HG03354 (cell line): ENCODE measurements at regions not wholly inside any gene's neighbourhood (a gene's known extent, or its start where the extent isn't known, plus 50 kb on each side); places are given as distances from the start of the nearest gene placed in this dataset.
"Not testable (repeated sequence)": the region's sequence is repeated elsewhere in the genome, so short reads cannot be mapped to it uniquely, and the experiment has no call there.

Experiments used
- ATAC-seq: cut with Tn5 transposase; IDR thresholded peaks from one replicate; pipeline ENCODE4 v1.9.1; 2021; ENCODE audit warnings: mild to moderate bottlenecking; ENCODE audit not compliant: unreplicated experiment, poor library complexity, severe bottlenecking

DNA sequence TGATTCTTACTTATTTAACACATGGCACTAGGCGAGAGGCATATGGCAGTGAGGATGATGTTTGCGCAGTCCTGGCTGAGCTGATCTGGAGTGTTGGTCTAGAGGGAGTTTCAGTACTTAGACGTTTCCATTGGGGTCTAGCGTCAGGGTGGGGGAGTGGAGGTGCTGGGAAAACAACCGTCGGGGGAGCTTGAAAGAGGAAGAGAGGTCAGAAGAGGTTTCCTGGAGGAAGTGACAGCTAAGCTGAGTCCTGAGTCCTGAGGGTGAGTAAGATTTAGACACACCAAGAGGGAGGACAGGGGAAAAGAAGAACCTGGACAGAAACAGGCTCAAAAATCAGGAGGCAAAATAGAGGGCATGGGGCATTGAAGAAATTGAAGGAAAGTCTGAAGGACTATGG, 81.4 kb downstream of the ALOX5AP start:
- ATAC-seq: no peak

DNA sequence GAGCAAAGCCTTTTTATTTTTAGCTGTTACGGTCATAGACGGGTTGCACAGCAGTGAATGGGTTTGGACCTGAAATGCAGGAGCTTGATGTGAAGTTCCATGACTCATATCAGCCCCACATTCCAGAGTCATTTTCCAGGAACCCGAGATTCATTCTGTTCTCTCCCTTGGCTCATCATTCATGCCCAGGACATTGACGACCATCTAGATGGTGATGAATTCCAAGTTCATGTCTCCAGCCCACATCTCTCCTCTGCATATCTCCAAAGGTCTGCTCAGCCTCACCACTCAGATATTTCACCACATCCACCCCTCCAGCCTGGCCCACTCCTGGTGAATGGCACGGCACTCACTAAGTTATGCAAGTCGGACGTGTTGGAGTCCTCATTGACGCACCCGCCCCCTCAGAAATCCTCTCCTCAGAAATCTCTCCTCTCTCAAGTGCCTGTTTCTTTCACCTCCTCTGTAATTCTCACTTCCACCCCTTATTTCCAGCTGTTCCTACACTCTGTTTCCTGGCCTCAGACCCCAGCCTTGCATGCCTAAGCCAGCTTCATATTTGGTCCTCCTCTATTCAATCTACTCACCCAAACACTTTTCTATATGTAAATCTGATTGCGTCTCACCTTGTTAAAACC, 83.1 kb downstream of the ALOX5AP start:
- no peak for ATAC-seq

DNA sequence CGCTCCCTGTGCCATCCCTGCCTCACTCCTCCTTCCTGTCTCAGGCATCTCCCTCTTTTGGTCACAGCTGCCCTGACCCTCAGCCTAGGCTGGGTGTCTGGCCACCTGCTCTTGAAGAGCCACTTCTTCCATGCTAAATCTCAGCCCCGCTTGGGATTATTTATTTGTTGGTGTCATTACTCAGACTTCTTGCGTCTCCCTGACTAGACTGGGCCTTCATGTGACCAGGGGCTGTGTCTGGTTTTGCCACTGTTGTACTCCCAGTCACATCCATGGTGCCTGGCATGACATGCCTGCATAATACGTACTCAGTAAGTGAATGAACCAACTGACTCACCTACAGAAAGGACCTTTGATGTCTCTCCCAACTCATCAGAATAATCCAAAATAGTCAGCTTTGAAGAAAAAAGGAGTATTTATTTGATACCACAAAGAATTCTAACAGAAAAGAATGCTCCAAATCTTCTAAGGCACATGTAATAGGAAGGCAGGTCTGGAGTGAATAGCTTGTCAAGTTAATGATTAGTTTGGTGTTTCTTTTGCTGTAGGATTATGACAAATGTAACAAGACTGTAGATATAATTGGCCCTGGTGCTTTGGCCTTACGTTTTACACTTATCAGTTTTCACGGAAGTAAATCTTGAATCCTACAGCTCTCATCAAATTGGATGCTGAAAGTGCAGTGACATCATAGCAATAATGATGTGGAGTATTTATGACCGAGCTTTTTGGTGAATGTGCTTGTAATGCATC, 84.0 kb downstream of the ALOX5AP start:
- ATAC-seq: no peak

DNA sequence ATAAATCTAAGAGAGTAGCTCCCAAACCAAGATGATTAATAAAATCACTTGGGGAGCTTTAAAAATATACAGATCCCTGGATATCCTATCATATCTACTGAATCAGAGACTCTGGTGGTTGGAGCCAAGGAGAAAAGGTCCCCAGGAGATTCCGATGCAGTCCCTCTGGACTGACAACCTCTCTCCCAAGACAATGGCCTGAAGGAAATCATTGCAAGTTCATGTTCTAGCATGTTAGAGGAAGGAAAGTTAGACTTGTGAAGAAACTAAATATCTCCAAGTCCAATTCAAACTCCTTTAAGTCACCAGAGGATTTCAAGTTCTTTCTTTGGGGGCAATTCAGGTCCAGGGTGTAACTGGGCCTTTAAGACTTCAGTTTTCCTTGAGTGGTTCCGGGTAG, 84.7 kb upstream of the MEDAG start:
- ATAC-seq: no peak

DNA sequence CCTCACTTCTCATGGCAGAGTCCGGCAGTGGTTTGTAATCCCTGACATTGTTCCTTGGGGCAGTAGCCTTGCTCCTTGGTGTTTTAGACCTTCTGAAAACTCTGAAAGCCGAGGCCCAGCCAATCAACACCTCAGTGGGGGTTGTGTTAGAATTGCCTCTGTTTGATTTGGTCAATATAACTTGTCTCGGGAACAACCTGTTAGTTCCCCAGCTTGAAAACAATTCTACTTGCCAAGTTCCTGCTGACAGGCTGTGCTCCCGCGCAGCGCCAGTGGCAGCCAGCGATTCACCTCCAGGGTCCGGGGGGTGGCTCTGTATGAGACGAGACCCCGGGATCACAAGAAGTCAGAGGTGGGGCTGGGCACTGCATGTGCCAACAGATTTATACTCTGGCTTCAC, 81.4 kb upstream of the MEDAG start:
- ATAC-seq: no peak

GRCh38 chr13:30826911-30827577, 79.0 kb upstream of the MEDAG start:
- ATAC-seq: no peak

GRCh38 chr13:30827578-30827925, 78.5 kb upstream of the MEDAG start:
- no peak for ATAC-seq

DNA sequence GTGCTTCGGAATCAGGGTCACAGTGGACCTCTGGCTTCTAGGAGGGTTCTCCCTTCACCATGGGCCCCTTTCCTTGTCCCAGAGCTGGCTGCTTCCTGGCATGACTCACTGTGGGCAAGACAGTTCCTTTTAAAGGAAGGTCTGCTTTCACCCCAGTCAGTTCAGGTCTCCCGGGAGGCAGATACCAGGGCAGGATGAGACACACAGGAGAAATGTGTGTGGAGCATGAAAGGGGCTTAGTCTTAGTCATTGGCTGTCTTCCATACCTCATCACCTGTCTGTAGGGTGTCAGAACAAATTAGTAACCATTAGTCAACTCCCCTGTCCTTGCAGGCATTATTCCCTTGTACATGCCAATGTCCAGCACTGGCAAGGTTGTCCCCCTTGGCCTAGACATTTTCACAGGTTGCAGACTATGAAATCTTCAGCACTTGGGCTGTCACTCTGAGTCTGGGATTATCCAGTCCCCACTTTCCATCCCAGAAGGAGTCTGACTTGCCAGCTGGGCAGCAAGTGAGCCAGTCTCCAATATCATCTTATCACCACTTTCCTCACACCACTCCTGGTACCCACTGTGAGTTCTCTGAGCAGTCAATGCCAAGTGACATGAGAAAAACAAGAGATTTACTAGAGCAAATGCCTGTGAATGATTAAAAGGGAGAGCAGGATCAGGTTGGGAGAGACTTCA, 76.8 kb upstream of the MEDAG start:
- no peak for ATAC-seq

DNA sequence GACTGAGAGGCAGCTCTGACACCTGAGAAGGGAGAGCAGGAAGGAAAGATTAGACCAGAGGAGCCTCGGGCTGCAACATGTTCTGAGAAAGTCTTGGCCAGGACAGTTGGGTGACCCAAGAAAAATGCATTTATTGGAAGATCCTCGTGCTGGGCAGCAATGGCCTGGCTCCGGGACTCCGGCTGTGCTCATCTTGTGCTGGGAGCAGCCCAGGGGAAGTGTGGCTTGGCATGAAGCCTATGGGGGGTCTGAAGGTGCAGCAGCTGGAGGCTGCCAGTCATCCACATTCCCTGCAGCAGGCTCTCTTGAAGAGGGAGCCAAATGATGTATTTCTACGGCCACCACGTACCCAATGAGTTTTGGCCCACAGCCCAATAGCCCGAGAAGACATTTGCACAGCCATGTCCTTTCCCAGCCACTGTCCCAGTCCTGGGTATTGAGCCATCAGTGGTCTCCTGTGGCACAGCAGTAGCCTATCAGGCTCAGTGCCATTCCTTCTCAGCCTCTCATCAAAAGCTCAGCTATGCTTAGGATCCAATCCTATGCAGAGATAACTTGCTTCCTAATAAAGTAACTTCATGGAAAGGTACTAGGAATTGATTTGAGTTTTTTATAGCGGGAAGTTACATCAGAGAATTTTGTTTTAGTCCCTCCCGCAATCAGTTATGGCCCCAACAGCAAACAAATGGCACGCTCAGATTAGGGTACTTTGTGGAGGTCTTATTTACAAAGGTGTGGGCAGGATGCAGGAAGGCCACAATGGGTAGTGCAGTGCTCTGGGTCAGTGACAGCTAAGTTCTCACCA, 76.0 kb upstream of the MEDAG start:
- no peak for ATAC-seq

DNA sequence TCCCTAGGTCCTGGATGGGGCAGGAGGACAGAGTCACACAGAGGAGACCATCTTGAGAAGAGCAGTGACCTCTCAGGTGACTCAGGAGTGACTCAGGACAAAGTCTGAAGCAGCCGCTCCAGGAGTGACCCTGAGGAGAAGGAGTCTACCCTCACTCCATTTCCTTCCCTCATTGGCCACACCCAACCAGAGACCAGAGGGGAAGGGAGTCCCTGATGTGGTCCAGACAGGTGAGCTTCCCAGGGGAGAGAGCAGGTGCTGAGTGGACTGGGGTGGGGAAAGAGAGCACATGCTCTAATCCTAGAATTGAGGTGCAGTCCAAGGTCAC, 75.5 kb upstream of the MEDAG start:
- no peak for ATAC-seq

DNA sequence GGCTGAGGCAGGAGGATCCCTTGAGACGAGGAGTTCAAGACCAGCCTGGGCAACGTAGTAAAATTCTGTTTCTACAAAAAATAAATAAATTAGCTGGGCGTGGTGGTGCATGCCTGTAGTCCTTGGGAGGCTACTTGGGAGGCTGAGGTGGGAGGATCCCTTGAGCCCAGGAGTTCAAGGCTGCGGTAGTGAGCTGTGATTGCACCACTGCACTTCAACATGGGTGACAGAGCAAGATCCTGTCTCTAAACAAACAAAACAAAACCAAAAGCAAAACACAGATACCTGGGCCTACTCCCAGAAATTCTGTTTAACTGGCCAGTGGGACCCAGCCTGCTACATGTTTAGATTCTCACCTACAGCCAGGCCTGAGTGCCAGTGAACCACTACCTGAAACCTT, 74.6 kb upstream of the MEDAG start:
- ATAC-seq: no peak

DNA sequence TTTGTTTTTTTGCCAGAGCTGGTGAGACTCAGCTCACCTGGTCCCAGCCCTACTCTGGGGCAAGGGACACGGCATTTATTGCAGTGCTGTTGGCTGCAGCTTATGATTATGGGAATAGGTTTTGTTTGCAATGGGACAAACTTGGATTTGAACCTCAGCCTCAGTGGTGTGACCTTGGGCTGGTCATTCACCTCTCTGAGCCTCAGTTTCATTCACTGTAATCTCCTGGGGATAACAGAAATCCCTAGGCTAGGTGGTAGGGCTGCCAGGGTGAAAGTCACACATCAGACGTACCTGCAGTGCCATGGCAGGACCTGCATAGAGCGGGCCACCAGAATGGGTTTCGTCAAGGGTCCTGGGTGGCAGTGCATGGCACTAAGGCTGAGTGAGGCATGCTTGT, 73.7 kb upstream of the MEDAG start:
- ATAC-seq: no peak

- no peak for ATAC-seq
Measured at GRCh38 chr13:30832845-30833332, 73.2 kb upstream of the MEDAG start.

DNA sequence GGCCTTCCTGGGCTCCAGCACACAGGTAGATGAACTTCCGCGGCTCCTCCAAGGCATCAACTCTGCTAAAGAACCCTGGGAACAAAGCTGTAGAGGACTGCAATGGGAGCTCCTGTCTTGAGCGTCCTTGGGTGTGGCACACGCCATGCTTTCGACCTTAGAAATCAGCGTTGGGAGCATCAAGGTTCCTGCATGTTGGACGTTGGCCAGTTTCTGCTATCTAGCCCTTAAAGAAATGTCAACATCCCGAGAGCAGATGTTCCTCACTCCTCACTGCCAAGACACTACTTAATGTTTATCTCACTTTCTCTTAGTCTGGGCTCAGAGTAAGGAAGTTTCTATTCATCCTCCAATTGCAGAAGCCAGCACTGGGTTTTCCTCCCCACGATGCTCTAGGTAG, 70.6 kb upstream of the MEDAG start:
- no peak for ATAC-seq

DNA sequence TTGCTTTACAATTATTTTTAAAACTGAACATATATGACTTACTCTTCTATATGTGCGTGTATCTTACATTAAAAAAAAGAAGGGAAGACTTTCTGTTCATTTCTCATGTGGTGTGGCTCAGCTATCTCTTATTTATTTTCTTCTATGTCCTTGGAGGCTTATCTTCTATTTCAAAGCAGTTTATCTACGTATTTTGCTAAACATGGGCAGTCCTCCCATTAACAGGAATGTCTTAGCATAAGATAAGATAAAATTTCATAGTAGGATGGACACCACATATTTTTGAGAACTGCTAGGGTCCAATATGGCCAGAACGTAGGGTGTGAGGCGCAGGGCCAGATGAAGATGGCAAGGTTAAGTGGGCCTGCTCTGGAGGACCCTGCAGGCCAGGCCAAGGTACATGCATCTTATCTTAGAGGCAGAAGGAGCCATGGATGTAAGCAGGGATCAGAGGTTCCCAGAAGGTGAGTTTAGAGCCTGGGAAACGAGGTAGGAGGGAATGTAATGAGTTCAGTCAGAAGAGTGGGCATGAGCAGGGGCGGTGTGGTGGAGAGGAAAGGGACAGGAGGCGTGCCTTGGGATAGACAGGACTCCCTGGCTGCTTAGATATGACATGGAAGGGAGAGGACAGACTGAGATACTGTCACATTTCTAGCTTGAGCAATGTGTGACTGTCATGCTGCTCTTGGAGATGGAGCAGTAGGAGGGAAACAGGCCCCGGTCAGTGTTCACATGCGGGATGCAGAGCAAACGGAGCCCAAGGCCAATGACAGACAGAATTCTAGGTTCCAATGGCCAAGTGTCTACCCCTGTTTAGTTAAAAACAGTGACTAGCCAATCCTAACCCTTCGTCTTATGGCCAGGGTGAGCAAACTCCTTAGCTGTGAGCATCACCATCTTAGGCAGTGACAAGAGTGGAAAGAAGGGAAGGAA, 68.6 kb upstream of the MEDAG start:
- ATAC-seq: no peak

DNA sequence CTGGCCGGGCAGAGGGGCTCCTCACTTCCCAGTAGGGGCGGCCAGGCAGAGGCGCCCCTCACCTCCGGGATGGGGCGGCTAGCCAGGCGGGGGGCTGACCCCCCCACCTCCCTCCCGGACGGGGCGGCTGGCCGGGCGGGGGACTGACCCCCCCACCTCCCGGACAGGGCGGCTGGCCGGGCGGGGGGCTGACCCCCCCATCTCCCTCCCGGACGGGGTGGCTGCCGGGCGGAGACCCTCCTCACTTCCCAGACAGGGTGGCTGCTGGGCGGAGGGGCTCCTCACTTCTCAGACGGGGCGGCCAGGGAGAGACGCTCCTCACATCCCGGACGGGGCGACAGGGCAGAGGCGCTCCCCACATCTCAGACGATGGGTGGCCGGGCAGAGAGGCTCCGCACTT, 66.4 kb upstream of the MEDAG start:
- ATAC-seq: not testable (repeated sequence)

GRCh38 chr13:30840515-30840914, 65.6 kb upstream of the MEDAG start:
- ATAC-seq: no peak

DNA sequence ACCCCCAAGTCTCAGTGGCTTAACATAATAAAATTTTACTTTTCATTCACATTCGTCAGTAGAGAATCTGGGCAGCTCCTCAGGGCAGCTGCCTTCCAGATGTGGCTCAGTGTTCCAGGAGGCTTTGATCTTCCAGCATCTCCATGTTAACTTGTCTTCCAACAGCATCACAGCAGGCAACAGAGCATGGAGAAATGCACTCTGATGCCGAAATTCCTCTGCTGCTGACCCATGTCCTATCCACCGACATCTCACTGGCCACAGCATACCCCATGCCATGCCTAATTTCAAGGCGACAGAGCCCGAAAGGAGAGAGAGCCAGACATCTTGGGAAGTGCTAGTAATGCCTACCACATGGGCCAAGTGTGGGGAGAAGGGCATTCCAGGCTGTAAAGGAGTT, 64.9 kb upstream of the MEDAG start:
- ATAC-seq: no peak

DNA sequence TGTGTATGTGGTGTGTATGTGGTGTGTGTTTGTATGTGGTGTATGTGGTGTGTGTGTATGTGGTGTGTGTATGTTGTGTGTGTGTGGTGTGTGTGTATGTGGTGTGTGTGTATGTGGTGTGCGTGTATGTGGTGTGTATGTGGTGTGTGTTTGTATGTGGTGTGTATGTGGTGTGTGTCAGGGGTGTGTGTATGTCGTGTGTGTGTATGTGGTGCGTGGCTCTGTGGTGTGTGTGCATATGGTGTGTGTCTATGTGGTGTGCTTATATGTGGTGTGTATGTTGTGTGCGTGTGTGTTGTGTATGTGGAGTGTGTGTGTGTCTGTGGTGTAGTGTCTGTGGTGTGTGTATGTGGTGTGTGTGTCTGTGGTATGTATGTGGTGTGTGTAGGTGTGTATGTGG, 62.5 kb upstream of the MEDAG start:
- no peak for ATAC-seq
